Left renal pelvis (tissue), 4 donors: ENCODE measurements at regions not wholly inside any gene's neighbourhood (a gene's known extent, or its start where the extent isn't known, plus 50 kb on each side); places are given as distances from the start of the nearest gene placed in this dataset.

Source experiments
- DNase-seq, 4 donors: peaks; one replicate each; pipeline ENCODE4 v3.0.0-alpha.2; 2013; ENCODE audit warnings: low read depth in 4 of 4, low spot score in 3 of 4

GRCh38 chr2:185145316-185146121 lies 547.2 kb downstream of the ZNF804A start:
- no peak for DNase-seq

- DNase-seq = no peak
Observed at GRCh38 chr2:185147361-185147760, 549.0 kb downstream of the ZNF804A start.

- DNase-seq = no peak
Observed at GRCh38 chr2:185152186-185152585, 553.9 kb downstream of the ZNF804A start.

- no peak for DNase-seq
Observed at GRCh38 chr2:185161701-185162100, 563.4 kb downstream of the ZNF804A start.

- no peak for DNase-seq
Observed at GRCh38 chr2:185174353-185174752, 564.3 kb upstream of the FSIP2 start.

GRCh38 chr2:185179743-185180142 lies 558.9 kb upstream of the FSIP2 start:
- DNase-seq = no peak

GRCh38 chr2:185181901-185182300 lies 556.7 kb upstream of the FSIP2 start:
- DNase-seq = no peak

- no peak for DNase-seq
Observed at GRCh38 chr2:185185044-185185443, 553.6 kb upstream of the FSIP2 start.

- DNase-seq = no peak
Observed at GRCh38 chr2:185187421-185187820, 551.2 kb upstream of the FSIP2 start.

GRCh38 chr2:185188656-185189055 lies 549.9 kb upstream of the FSIP2 start:
- DNase-seq = peak in 2 of 4 donors; percentile 24 to 32

- DNase-seq = no peak
Observed at GRCh38 chr2:185201063-185201462, 537.5 kb upstream of the FSIP2 start.

- DNase-seq = no peak
Observed at GRCh38 chr2:185202381-185202780, 536.2 kb upstream of the FSIP2 start.

- no peak for DNase-seq
Observed at GRCh38 chr2:185202945-185203528, 535.6 kb upstream of the FSIP2 start.

GRCh38 chr2:185208261-185208660 lies 530.3 kb upstream of the FSIP2 start:
- no peak for DNase-seq

- DNase-seq = no peak
Observed at GRCh38 chr2:185215497-185215896, 523.1 kb upstream of the FSIP2 start.

- DNase-seq = no peak
Observed at GRCh38 chr2:185219981-185220380, 518.6 kb upstream of the FSIP2 start.

- no peak for DNase-seq
Observed at GRCh38 chr2:185222311-185222710, 516.3 kb upstream of the FSIP2 start.

- no peak for DNase-seq
Observed at GRCh38 chr2:185227391-185227790, 511.2 kb upstream of the FSIP2 start.

- DNase-seq = no peak
Observed at GRCh38 chr2:185239491-185239890, 499.1 kb upstream of the FSIP2 start.

GRCh38 chr2:185240796-185241195 lies 497.8 kb upstream of the FSIP2 start:
- no peak for DNase-seq

- DNase-seq = no peak
Observed at GRCh38 chr2:185241556-185241955, 497.0 kb upstream of the FSIP2 start.

GRCh38 chr2:185242462-185242861 lies 496.1 kb upstream of the FSIP2 start:
- no peak for DNase-seq
